HG03354 (cell line): ENCODE measurements at regions not wholly inside any gene's neighbourhood (a gene's known extent, or its start where the extent isn't known, plus 50 kb on each side); places are given as distances from the start of the nearest gene placed in this dataset.

ENCODE experiments used
- ATAC-seq: cut with Tn5 transposase; IDR thresholded peaks from one replicate; pipeline ENCODE4 v1.9.1; 2021; ENCODE audit warnings: mild to moderate bottlenecking; ENCODE audit not compliant: unreplicated experiment, poor library complexity, severe bottlenecking

- ATAC-seq: no peak
Measured at GRCh38 chr18:22539051-22539765, 121.5 kb upstream of the CTAGE1 start.

DNA sequence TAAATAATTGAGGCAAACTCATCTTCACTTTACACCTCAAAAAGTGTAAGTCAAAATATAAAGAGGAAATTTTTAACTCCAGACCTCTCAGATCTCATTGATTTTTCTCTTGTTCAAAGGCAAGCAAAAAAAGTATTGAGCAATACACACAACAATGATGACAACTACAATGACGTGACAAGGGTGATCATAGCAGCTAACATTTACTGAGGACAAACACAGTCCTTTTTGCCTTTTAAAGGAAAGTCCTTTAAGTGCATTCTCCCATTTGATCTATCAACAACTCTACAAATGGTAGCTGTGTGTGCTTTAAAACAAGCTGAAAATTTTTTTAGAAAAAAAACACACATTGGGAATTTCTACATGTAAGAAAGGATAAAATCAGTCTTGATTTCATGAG is 123.5 kb upstream of the CTAGE1 start:
- ATAC-seq: no peak

- ATAC-seq: no peak
Measured at GRCh38 chr18:22542406-22542835, 124.7 kb upstream of the CTAGE1 start.

DNA sequence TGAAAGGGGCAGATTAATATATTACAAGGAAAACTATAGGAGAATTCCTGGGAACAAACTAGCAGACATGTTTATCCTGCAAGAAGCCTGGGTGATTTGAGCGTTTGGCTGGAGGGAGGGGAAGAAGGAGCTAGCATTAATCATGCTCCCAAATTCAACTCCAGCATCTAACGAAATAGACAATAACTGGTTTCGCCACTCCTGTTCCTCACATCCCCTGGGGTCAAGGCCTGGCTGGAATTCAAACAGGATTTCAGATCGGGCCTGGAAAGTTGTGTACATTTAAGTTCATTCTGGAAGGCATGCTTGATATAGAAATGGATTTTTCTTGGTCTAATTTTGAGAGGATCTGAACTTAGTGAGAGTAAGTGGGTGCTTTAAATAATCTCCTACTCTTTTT is 126.1 kb upstream of the CTAGE1 start:
- ATAC-seq: no peak

DNA sequence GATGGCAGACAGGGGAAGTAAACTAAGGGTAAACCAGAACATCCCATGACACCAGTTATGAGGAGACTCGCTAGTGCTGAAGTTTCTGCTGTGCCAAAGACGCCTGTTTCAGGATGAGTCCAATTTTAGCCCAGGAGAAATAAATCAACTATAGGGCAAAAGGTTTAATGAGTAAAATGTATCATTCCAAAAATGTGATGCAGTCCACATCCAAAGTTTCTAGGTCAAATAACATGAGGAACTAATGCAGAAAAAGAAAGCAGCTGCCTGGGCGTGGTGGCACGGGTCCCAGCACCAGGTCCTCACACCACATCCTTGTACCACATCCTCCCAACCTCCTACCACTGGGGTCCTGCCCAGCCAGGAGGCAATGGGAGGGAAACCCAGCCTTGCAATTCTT is 126.9 kb upstream of the CTAGE1 start:
- no peak for ATAC-seq

GRCh38 chr18:22545066-22545760 is 127.5 kb upstream of the CTAGE1 start:
- no peak for ATAC-seq

- ATAC-seq: no peak
Measured at GRCh38 chr18:22546905-22547570, 129.3 kb upstream of the CTAGE1 start.

GRCh38 chr18:22547807-22548561 is 130.3 kb upstream of the CTAGE1 start:
- ATAC-seq: no peak

GRCh38 chr18:22549260-22549937 is 131.7 kb upstream of the CTAGE1 start:
- ATAC-seq: no peak

DNA sequence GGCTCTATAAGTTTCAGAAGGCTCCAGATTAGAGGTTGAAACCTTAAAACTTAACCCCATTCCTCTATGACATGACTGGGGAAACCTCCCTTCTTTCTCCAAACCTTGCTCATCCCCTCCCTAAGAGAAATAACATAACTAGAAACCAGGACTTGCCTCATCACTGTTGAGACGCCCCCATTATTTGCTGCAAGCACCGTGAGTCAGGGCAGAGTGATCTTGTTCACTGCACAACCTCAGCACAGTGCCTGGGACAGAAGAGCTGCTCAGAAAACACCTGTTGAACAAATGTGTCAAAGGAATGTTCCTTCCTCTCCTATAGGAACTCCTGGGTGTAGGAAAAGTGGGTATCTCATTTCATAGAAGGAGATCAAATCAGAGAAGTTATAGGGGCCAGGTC is 132.7 kb upstream of the CTAGE1 start:
- no peak for ATAC-seq

GRCh38 chr18:22550861-22551260 is 133.1 kb upstream of the CTAGE1 start:
- no peak for ATAC-seq

DNA sequence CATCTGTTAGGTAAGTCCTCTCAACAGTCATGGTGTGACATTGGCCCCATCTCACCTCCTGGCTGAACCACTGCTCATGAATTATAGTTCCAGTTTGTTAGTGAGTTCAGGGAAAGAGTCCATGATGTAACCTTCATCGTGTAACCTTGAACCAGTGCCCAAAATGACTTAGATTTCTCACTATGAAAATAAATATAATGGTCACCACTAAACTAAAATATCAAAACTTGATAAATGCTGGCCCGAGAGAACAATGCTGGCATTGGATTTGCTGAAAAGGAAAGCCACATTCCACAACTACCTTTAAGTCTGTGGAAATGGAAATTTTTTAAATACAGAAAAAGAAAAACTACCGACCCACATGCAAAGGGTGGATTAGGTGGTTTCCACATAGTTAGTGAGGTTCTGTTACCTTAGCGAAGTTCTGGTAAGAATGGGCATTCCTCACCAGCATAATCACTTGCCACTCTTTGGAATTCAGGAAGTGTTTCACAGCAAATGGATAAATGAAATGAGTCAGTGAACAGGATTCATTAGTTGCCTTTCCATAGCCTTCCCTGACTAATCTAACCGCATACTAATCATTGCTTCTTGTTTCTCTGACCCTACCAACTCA is 133.9 kb upstream of the CTAGE1 start:
- ATAC-seq: no peak

GRCh38 chr18:22552254-22552653 is 134.5 kb upstream of the CTAGE1 start:
- ATAC-seq: no peak

- no peak for ATAC-seq
Measured at GRCh38 chr18:22552899-22553460, 135.3 kb upstream of the CTAGE1 start.

DNA sequence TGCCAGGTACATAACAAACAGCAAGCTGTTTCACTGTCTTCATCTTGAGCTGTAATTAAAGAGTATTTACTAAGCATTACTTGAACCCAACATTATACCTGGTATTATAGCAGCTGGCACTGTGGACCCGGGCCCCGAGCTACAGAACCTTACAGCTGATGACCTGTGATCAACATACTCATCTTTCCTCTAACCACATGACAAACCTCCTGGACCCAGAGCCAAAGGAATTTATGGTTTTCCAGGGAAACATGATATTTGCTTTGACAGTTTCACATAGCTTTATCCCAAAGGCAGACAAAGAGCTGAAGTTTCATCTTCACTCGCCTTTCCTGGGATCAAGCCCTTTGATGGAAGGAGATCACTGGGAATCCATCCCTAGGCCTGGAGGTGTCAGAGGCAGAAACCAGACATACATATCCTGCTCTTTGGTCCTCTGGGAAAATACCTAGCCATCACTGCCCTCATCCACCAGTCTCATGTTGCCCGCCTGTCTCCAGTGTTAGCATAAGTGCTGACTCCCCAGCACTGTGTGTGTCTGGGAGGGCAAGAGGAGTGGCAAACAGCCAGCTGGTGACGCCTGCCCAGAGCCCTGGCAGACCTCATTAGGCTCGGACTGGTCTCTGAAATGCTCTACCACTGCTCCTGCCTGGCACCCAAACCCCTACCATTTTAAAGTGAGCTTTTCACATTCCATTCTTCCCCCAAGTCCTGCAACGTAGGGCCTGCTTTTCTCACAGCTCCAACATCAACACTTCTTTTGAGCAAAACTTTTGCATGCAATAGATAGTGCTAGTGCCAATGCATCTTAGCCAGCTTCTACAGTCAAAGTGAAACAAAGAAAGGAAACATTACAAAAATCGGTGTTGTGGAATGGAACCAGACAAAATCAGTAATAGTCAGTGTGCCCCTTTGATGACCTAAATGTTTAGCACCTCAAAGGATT is 138.8 kb upstream of the CTAGE1 start:
- ATAC-seq: no peak

GRCh38 chr18:22557168-22557941 is 139.6 kb upstream of the CTAGE1 start:
- ATAC-seq: no peak

- no peak for ATAC-seq
Measured at GRCh38 chr18:22558945-22559385, 141.2 kb upstream of the CTAGE1 start.
